ENCODE measurements at regions not wholly inside any gene's neighbourhood (a gene's known extent, or its start where the extent isn't known, plus 50 kb on each side); places are given as distances from the start of the nearest gene placed in this dataset.
"Not testable (repeated sequence)": the region's sequence is repeated elsewhere in the genome, so short reads cannot be mapped to it uniquely, and the experiment has no call there.

DNA sequence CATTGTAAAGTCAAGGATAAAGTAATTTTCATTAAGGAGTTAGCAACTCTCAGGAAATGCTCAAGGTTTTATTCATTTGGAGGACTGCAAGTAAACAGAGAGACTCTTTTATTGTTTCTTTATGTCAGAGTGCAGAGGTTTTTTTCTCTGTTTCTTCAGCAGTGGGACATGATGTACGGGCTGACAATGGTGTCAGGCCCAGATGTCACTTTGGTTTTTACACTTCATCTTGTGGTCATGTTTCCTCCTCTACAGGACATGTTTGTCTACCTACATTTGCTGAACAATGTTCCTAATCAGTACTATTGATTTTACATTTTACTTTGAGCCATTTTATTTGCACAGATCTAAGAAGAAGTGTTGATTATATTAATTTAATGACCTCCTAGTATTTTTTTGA, 72.8 kb upstream of the PARP8 start:
- no peak for DNase-seq (ENCODE audit: low spot score)
- in situ Hi-C loops (cut with MboI; ENCODE audit: low sequenced_read_pairs, unreplicated experiment) = no loop called here
- TF ChIP-seq, protein P1, sequence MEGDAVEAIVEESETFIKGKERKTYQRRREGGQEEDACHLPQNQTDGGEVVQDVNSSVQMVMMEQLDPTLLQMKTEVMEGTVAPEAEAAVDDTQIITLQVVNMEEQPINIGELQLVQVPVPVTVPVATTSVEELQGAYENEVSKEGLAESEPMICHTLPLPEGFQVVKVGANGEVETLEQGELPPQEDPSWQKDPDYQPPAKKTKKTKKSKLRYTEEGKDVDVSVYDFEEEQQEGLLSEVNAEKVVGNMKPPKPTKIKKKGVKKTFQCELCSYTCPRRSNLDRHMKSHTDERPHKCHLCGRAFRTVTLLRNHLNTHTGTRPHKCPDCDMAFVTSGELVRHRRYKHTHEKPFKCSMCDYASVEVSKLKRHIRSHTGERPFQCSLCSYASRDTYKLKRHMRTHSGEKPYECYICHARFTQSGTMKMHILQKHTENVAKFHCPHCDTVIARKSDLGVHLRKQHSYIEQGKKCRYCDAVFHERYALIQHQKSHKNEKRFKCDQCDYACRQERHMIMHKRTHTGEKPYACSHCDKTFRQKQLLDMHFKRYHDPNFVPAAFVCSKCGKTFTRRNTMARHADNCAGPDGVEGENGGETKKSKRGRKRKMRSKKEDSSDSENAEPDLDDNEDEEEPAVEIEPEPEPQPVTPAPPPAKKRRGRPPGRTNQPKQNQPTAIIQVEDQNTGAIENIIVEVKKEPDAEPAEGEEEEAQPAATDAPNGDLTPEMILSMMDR (IDR thresholded peaks at IDR 0.05; ENCODE audit: borderline replicate concordance, control extremely low read depth, extremely low read depth, insufficient read depth, missing control alignments) = no peak

DNA sequence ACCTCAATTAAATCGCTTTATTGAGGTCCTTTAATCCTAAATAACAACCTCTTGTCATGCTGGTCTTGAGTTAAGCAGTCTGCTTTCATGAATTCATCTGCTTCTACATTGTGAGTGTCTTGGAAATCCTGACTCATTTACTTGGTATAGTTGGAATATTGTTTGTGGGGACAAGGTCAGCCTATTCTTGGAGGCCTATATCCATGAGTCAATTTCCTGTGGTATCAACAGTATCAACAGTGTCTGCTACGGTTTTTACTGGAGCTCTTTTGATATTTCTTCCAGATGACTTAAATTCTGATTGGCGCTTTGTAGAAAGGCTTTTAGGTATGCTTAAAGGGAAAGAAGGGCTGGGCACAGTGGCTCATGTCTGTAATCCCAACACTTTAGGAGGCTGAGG, 71.2 kb upstream of the PARP8 start:
- in situ Hi-C loops (cut with MboI; ENCODE audit: low sequenced_read_pairs, unreplicated experiment) = no loop called here
- TF ChIP-seq, protein P1 (IDR thresholded peaks at IDR 0.05; ENCODE audit: borderline replicate concordance, control extremely low read depth, extremely low read depth, insufficient read depth, missing control alignments) = no peak
- DNase-seq (ENCODE audit: low spot score) = no peak

- in situ Hi-C loops (cut with MboI; ENCODE audit: low sequenced_read_pairs, unreplicated experiment); DNase-seq (ENCODE audit: low spot score): not testable (repeated sequence)
Measured at GRCh38 chr5:50601576-50601975, 64.9 kb upstream of the PARP8 start.

DNA sequence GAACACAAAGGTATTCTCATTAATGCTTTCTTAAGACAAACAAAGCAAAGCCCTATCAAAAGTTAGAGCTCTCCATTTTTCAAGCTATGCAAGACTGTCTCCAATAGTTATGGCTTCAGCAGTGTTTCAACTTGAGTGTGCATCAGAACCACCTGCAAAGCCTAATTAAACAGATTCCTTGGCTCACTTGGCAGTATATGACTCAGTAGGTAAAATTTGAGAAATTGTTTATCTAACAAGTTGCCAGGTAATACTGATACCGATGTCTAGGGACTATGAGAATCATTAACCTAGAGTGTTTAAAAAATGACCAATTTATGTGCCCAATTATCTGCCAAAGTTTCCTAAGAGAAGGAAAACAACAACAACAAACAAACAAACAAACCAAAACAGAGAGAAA, 60.3 kb upstream of the PARP8 start:
- in situ Hi-C loops (cut with MboI; ENCODE audit: low sequenced_read_pairs, unreplicated experiment) = no loop called here
- TF ChIP-seq, protein P1 (IDR thresholded peaks at IDR 0.05; ENCODE audit: borderline replicate concordance, control extremely low read depth, extremely low read depth, insufficient read depth, missing control alignments) = no peak
- DNase-seq (ENCODE audit: low spot score) = no peak

GRCh38 chr5:50607456-50607855, 59.0 kb upstream of the PARP8 start:
- in situ Hi-C loops (cut with MboI; ENCODE audit: low sequenced_read_pairs, unreplicated experiment); DNase-seq (ENCODE audit: low spot score): not testable (repeated sequence)

DNA sequence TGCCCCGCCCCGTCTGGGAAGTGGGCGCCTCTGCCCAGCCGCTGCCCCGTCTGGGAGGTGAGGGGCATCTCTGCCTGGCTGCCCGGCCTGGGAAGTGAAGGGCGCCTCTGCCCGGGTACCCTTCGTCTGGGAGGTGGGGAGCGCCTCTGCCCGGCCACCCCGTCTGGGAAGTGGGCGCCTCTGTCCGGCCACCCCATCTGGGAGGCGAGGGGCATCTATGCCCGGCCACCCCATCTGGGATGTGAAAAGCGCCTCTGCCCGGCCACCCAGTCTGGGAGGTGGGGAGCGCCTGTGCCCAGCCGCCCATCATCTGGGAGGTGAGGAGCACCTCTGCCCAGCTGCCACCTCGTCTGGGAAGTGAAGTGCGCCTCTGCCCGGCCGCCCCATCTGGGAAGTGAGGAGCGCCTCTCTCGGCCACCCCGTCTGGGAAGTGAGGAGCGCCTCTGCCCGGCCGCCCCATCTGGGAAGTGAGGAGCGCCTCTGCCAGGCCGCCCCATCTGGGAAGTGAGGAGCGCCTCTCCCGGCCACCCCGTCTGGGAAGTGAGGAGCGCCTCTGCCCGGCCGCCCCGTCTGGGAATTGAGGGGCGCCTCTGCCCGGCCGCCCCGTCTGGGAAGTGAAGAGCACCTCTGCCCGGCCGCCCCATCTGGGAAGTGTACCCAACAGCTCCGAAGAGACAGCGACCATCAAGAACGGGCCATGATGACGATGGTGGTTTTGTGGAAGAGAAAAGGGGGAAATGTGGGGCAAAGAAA, 58.3 kb upstream of the PARP8 start:
- in situ Hi-C loops (cut with MboI; ENCODE audit: low sequenced_read_pairs, unreplicated experiment); DNase-seq (ENCODE audit: low spot score): not testable (repeated sequence)

DNA sequence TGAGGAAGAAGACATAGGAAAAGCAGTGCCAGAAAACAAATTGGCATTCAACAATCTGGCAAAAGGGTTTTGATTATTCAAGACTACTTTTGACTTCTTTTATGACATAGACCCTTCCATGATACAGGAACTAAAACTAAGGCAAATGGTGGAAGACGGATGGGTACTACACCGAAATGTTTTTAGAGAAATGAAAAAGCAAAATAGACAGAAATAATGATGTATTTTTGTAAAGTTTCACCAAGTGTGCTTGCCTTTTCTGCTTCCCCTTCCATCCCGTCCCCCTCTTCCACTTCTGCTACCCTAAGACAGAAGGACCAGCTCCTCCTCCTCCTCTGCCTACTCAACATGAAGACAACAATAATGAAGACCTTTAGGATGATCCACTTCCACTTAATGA, 53.4 kb upstream of the PARP8 start:
- in situ Hi-C loops (cut with MboI; ENCODE audit: low sequenced_read_pairs, unreplicated experiment); DNase-seq (ENCODE audit: low spot score): not testable (repeated sequence)
